Liver (tissue), 8 donors: ENCODE measurements at regions not wholly inside any gene's neighbourhood (a gene's known extent, or its start where the extent isn't known, plus 50 kb on each side); places are given as distances from the start of the nearest gene placed in this dataset.

Experiments used
- DNase-seq: peaks from one replicate; pipeline ENCODE4 v3.0.0-alpha.2; 2017; ENCODE audit warnings: low spot score
- H3K27ac ChIP-seq, 2 donors: one replicate each; pipeline ENCODE4 v1.7.0; 2013; ENCODE audit warnings: inconsistent platforms in 2 of 2, low read length in 2 of 2, control low read depth in 1 of 2, low read depth in 1 of 2, mild to moderate bottlenecking in 1 of 2
- H3K27me3 ChIP-seq, 4 donors: one replicate each; pipeline versions ENCODE4 v1.6.1 to v1.7.0; 2013; ENCODE audit warnings: low read length in 3 of 4, inconsistent platforms in 1 of 4, mild to moderate bottlenecking in 1 of 4, moderate library complexity in 1 of 4; ENCODE audit not compliant: control insufficient read depth in 4 of 4, insufficient read depth in 4 of 4
- H3K36me3 ChIP-seq, 4 donors: one replicate each; pipeline versions ENCODE4 v1.6.1 to v1.7.0; 2013; ENCODE audit warnings: low read length in 3 of 4, mild to moderate bottlenecking in 3 of 4, low read depth in 1 of 4, moderate library complexity in 1 of 4; ENCODE audit not compliant: control insufficient read depth in 4 of 4, insufficient read depth in 3 of 4
- H3K4me1 ChIP-seq, 4 donors: one replicate each; pipeline versions ENCODE4 v1.6.1 to v1.7.0; 2013; ENCODE audit warnings: low read length in 3 of 4, mild to moderate bottlenecking in 3 of 4, moderate library complexity in 1 of 4; ENCODE audit not compliant: control insufficient read depth in 4 of 4, insufficient read depth in 4 of 4
- H3K4me3 ChIP-seq, 3 donors: one replicate each; pipeline versions ENCODE4 v1.6.1 to v1.7.0; 2013; ENCODE audit warnings: low read length in 3 of 3, control low read depth in 1 of 3, low read depth in 1 of 3, mild to moderate bottlenecking in 1 of 3
- H3K9ac ChIP-seq, 2 donors: one replicate each; pipeline ENCODE4 v1.7.0; 2013; ENCODE audit warnings: low read length in 2 of 2, mild to moderate bottlenecking in 2 of 2, moderate library complexity in 2 of 2, control low read depth in 1 of 2, low read depth in 1 of 2
- H3K9me3 ChIP-seq, 4 donors: one replicate each; pipeline versions ENCODE4 v1.6.1 to v1.7.0; 2013; ENCODE audit warnings: low read length in 3 of 4; ENCODE audit not compliant: control insufficient read depth in 4 of 4
- EGR1 ChIP-seq, 2 donors: IDR thresholded peaks; 2 replicates each; pipeline ENCODE4 v1.6.1; 2016 to 2018; ENCODE audit warnings: antibody characterized with exemption in 2 of 2, low read depth in 2 of 2
- FOXA1 ChIP-seq: IDR thresholded peaks from 2 replicates; pipeline ENCODE4 v1.6.1; 2016; ENCODE audit warnings: antibody characterized with exemption
- FOXA2 ChIP-seq: IDR thresholded peaks from 2 replicates; pipeline ENCODE4 v1.6.1; 2016; ENCODE audit warnings: antibody characterized with exemption
- GABPA ChIP-seq, 2 donors: IDR thresholded peaks in 1 of 2; conservative IDR thresholded peaks in 1 of 2; 2 replicates each; pipeline ENCODE4 v1.6.1; 2016; ENCODE audit warnings: antibody characterized with exemption in 2 of 2, mild to moderate bottlenecking in 1 of 2, moderate library complexity in 1 of 2
- HNF4A ChIP-seq, 2 donors: conservative IDR thresholded peaks; 2 replicates each; pipeline ENCODE4 v1.6.1; 2016; ENCODE audit warnings: antibody characterized with exemption in 2 of 2, mild to moderate bottlenecking in 2 of 2
- JUND ChIP-seq, 2 donors: IDR thresholded peaks; 2 replicates each; pipeline ENCODE4 v1.6.1; 2016; ENCODE audit warnings: antibody characterized with exemption in 2 of 2
- NR2F2 ChIP-seq: IDR thresholded peaks from 2 replicates; pipeline ENCODE4 v1.6.1; 2016; ENCODE audit warnings: antibody characterized with exemption
- RAD21 ChIP-seq, 2 donors: IDR thresholded peaks; 2 replicates each; pipeline ENCODE4 v1.6.1; 2016; ENCODE audit warnings: antibody characterized with exemption in 2 of 2, mild to moderate bottlenecking in 2 of 2
- RXRA ChIP-seq, 2 donors: IDR thresholded peaks; 2 replicates each; pipeline ENCODE4 v1.6.1; 2017 to 2018; ENCODE audit warnings: antibody characterized with exemption in 2 of 2, mild to moderate bottlenecking in 1 of 2
- SP1 ChIP-seq: IDR thresholded peaks from 2 replicates; pipeline ENCODE4 v1.6.1; 2018; ENCODE audit warnings: antibody characterized with exemption, mild to moderate bottlenecking
- TAF1 ChIP-seq: conservative IDR thresholded peaks from 2 replicates; pipeline ENCODE4 v1.6.1; 2016; ENCODE audit warnings: antibody characterized with exemption, mild to moderate bottlenecking
- YY1 ChIP-seq: IDR thresholded peaks from 2 replicates; pipeline ENCODE4 v1.6.1; 2016; ENCODE audit warnings: antibody characterized with exemption, mild to moderate bottlenecking
- WGBS: extraction: QIAGEN DNeasy Blood & Tissue Kit; methylation state at CpG from one replicate; pipeline ENCODE4 v1.1.7; 2013; 5-methylcytosine and 5-hydroxymethylcytosine counted together
- TF ChIP-seq, protein P1 (sequence below): IDR thresholded peaks from 2 replicates; pipeline ENCODE4 v1.6.1; 2016; ENCODE audit warnings: antibody characterized with exemption, mild to moderate bottlenecking
- TF ChIP-seq, protein P2 (sequence below): IDR thresholded peaks from 2 replicates; pipeline ENCODE4 v1.6.1; 2016; ENCODE audit warnings: antibody characterized with exemption
- TF ChIP-seq, protein P3 (sequence below): IDR thresholded peaks from 2 replicates; pipeline ENCODE4 v1.6.1; 2016; ENCODE audit warnings: antibody characterized with exemption
- TF ChIP-seq, protein P4 (sequence below): IDR thresholded peaks from 2 replicates; pipeline ENCODE4 v1.6.1; 2016; ENCODE audit warnings: antibody characterized with exemption
- TF ChIP-seq, protein P5 (sequence below): fragments of 150-350 bp; IDR thresholded peaks from 2 replicates; pipeline ENCODE4 v1.5.1; 2017; ENCODE audit warnings: improper control_type of control experiment, low read depth, low read length; ENCODE audit not compliant: missing input control
- donor health status: healthy.
- donor health status: healthy.
- donor health status: healthy.
- donor health status: healthy.
- donor health status: healthy.

DNA sequence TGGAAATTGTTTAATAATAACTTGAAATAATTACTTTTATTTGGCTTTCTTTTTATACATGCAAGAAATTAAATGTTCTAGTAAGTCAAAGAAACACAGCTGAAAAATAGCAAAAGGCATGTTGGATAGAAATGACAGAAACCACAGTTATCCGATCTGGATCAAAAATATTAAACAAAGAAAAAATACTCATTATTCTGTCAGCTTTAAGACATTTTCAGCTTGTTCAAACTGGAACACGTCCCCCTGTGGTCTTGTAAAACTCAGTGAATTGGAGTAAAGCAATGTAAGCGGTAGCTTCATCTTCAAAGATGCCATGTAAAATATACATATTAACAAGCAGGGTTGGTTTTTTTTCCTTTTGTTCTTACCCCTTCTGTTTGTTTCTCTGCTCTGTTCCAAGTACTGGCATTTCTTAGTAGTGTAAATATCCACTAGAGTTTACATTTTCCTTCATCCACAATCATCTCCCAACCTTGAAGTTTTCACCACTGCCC, 223.4 kb downstream of the IGSF11 start:
- H3K27me3 ChIP-seq, result no peaks in the 10 kb centered on the region
- no peak overlapping the region for H3K27ac ChIP-seq
- no peak for TF ChIP-seq EGR1 (IDR thresholded peaks at IDR 0.05; ENCODE audit: low read depth in 2 of 2)
- no peak for TF ChIP-seq FOXA1
- no peak for TF ChIP-seq TAF1
- TF ChIP-seq, protein P1, sequence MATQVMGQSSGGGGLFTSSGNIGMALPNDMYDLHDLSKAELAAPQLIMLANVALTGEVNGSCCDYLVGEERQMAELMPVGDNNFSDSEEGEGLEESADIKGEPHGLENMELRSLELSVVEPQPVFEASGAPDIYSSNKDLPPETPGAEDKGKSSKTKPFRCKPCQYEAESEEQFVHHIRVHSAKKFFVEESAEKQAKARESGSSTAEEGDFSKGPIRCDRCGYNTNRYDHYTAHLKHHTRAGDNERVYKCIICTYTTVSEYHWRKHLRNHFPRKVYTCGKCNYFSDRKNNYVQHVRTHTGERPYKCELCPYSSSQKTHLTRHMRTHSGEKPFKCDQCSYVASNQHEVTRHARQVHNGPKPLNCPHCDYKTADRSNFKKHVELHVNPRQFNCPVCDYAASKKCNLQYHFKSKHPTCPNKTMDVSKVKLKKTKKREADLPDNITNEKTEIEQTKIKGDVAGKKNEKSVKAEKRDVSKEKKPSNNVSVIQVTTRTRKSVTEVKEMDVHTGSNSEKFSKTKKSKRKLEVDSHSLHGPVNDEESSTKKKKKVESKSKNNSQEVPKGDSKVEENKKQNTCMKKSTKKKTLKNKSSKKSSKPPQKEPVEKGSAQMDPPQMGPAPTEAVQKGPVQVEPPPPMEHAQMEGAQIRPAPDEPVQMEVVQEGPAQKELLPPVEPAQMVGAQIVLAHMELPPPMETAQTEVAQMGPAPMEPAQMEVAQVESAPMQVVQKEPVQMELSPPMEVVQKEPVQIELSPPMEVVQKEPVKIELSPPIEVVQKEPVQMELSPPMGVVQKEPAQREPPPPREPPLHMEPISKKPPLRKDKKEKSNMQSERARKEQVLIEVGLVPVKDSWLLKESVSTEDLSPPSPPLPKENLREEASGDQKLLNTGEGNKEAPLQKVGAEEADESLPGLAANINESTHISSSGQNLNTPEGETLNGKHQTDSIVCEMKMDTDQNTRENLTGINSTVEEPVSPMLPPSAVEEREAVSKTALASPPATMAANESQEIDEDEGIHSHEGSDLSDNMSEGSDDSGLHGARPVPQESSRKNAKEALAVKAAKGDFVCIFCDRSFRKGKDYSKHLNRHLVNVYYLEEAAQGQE, result no peak
- TF ChIP-seq, protein P2, sequence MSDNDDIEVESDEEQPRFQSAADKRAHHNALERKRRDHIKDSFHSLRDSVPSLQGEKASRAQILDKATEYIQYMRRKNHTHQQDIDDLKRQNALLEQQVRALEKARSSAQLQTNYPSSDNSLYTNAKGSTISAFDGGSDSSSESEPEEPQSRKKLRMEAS, result no peak
- no peak for TF ChIP-seq HNF4A (conservative IDR thresholded peaks at IDR 0.05)
- TF ChIP-seq, protein P3, sequence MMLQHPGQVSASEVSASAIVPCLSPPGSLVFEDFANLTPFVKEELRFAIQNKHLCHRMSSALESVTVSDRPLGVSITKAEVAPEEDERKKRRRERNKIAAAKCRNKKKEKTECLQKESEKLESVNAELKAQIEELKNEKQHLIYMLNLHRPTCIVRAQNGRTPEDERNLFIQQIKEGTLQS, result no peak
- TF ChIP-seq NR2F2, result no peak
- TF ChIP-seq SP1, result no peak
- TF ChIP-seq RXRA (IDR thresholded peaks at IDR 0.05), result no peak
- TF ChIP-seq, protein P4, sequence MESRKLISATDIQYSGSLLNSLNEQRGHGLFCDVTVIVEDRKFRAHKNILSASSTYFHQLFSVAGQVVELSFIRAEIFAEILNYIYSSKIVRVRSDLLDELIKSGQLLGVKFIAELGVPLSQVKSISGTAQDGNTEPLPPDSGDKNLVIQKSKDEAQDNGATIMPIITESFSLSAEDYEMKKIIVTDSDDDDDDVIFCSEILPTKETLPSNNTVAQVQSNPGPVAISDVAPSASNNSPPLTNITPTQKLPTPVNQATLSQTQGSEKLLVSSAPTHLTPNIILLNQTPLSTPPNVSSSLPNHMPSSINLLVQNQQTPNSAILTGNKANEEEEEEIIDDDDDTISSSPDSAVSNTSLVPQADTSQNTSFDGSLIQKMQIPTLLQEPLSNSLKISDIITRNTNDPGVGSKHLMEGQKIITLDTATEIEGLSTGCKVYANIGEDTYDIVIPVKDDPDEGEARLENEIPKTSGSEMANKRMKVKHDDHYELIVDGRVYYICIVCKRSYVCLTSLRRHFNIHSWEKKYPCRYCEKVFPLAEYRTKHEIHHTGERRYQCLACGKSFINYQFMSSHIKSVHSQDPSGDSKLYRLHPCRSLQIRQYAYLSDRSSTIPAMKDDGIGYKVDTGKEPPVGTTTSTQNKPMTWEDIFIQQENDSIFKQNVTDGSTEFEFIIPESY, result no peak
- TF ChIP-seq GABPA (IDR thresholded peaks at IDR 0.05 in 1 of 2, conservative IDR thresholded peaks at IDR 0.05 in 1 of 2), result no peak
- TF ChIP-seq YY1, result no peak
- no peak for TF ChIP-seq JUND (IDR thresholded peaks at IDR 0.05)
- TF ChIP-seq, protein P5, sequence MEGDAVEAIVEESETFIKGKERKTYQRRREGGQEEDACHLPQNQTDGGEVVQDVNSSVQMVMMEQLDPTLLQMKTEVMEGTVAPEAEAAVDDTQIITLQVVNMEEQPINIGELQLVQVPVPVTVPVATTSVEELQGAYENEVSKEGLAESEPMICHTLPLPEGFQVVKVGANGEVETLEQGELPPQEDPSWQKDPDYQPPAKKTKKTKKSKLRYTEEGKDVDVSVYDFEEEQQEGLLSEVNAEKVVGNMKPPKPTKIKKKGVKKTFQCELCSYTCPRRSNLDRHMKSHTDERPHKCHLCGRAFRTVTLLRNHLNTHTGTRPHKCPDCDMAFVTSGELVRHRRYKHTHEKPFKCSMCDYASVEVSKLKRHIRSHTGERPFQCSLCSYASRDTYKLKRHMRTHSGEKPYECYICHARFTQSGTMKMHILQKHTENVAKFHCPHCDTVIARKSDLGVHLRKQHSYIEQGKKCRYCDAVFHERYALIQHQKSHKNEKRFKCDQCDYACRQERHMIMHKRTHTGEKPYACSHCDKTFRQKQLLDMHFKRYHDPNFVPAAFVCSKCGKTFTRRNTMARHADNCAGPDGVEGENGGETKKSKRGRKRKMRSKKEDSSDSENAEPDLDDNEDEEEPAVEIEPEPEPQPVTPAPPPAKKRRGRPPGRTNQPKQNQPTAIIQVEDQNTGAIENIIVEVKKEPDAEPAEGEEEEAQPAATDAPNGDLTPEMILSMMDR, result no peak
- no peak for TF ChIP-seq FOXA2
- no peak for TF ChIP-seq RAD21 (IDR thresholded peaks at IDR 0.05)
- DNase-seq, result no peak
- H3K9ac ChIP-seq, result no peak overlapping the region
- H3K9me3 ChIP-seq, result no peaks in the 10 kb centered on the region
- 79% methylated on average over 3 of the region's 3 CpGs for WGBS
- H3K36me3 ChIP-seq, result no peaks in the 10 kb centered on the region
- H3K4me1 ChIP-seq, result no peaks in the 10 kb centered on the region
- no peak overlapping the region for H3K4me3 ChIP-seq
